GM21526 (cell line): ENCODE measurements at regions not wholly inside any gene's neighbourhood (a gene's known extent, or its start where the extent isn't known, plus 50 kb on each side); places are given as distances from the start of the nearest gene placed in this dataset.

Experiments used
- ATAC-seq: cut with Tn5 transposase; IDR thresholded peaks from one replicate; pipeline ENCODE4 v1.9.1; 2021; ENCODE audit warnings: moderate library complexity; ENCODE audit not compliant: unreplicated experiment, low FRiP score

GRCh38 chr14:101115652-101116051 lies 212.1 kb upstream of the RTL1 start:
- ATAC-seq: no peak

- ATAC-seq: no peak
Observed at GRCh38 chr14:101116065-101116464, 212.5 kb upstream of the RTL1 start.

- ATAC-seq: no peak
Observed at GRCh38 chr14:101116486-101117130, 213.1 kb upstream of the RTL1 start.

- ATAC-seq: no peak
Observed at GRCh38 chr14:101117543-101117942, 214.0 kb upstream of the RTL1 start.

- no peak for ATAC-seq
Observed at GRCh38 chr14:101118233-101118632, 214.7 kb upstream of the RTL1 start.

- ATAC-seq: no peak
Observed at GRCh38 chr14:101118746-101119591, 215.4 kb upstream of the RTL1 start.

- no peak for ATAC-seq
Observed at GRCh38 chr14:101119830-101120571, 216.5 kb upstream of the RTL1 start.

- no peak for ATAC-seq
Observed at GRCh38 chr14:101120641-101121507, 217.4 kb upstream of the RTL1 start.

- ATAC-seq: no peak
Observed at GRCh38 chr14:101121508-101122139, 218.1 kb upstream of the RTL1 start.

GRCh38 chr14:101122237-101123141 lies 219.0 kb upstream of the RTL1 start:
- no peak for ATAC-seq

GRCh38 chr14:101123618-101124510 lies 220.3 kb upstream of the RTL1 start:
- ATAC-seq: no peak

GRCh38 chr14:101124815-101125214 lies 221.3 kb upstream of the RTL1 start:
- ATAC-seq: no peak

- no peak for ATAC-seq
Observed at GRCh38 chr14:101125313-101125712, 221.8 kb upstream of the RTL1 start.

GRCh38 chr14:101125719-101126651 lies 222.5 kb upstream of the RTL1 start:
- ATAC-seq: no peak

- no peak for ATAC-seq
Observed at GRCh38 chr14:101126731-101127130, 223.2 kb upstream of the RTL1 start.

- no peak for ATAC-seq
Observed at GRCh38 chr14:101127224-101127623, 223.7 kb upstream of the RTL1 start.
